K562 (cell line): ENCODE measurements at regions not wholly inside any gene's neighbourhood (a gene's known extent, or its start where the extent isn't known, plus 50 kb on each side); places are given as distances from the start of the nearest gene placed in this dataset.

ENCODE experiments used
- MNT ChIP-seq, 2 experiments: fragments of 450-650 bp; conservative IDR thresholded peaks; 2 replicates each; pipeline ENCODE4 v1.6.1; 2017; ENCODE audit warnings: mild to moderate bottlenecking in 2 of 2, moderate library complexity in 2 of 2
- RCOR1 ChIP-seq, 2 experiments: IDR thresholded peaks; 2 replicates each; pipeline ENCODE4 v1.6.1; 2012; ENCODE audit warnings: low read depth in 2 of 2, low read length in 2 of 2, borderline replicate concordance in 1 of 2, improper control_type of control experiment in 1 of 2
- RFX5 ChIP-seq: IDR thresholded peaks from 2 replicates; pipeline ENCODE4 v1.6.1; 2011; ENCODE audit warnings: low read depth, mild to moderate bottlenecking, improper control_type of control experiment, low read length
- ZNF174 ChIP-seq: fragments of 250-450 bp; sonication (Bioruptor Pico); IDR thresholded peaks from 2 replicates; pipeline ENCODE4 v1.4.0; 2020; ENCODE audit warnings: mild to moderate bottlenecking

- no peak for TF ChIP-seq RFX5
- TF ChIP-seq ZNF174 (CRISPR knock-in tag) = no peak
- no peak for TF ChIP-seq RCOR1 (IDR thresholded peaks at IDR 0.05; ENCODE audit: borderline replicate concordance in 1 of 2, low read depth in 2 of 2, low read length in 2 of 2)
- TF ChIP-seq MNT (conservative IDR thresholded peaks at IDR 0.05) = no peak
These were observed 192.3 kb downstream of the ZNF326 start for GRCh38 chr1:90187323-90187585.
